ENCODE measurements at regions not wholly inside any gene's neighbourhood (a gene's known extent, or its start where the extent isn't known, plus 50 kb on each side); places are given as distances from the start of the nearest gene placed in this dataset.

- no peak for TF ChIP-seq CTCF (IDR thresholded peaks at IDR 0.05; ENCODE audit: low read depth, low read length)
- no peak for DNase-seq (ENCODE audit: low read depth in 1 of 2, low spot score in 1 of 2)
- Histone ChIP-seq H3K27me3 (no peaks in the 10 kb centered on the region), H3K36me3 (no peaks in the 10 kb centered on the region), H3K4me3 (no peak overlapping the region), H3K4me1 (ENCODE audit: low read depth) (no peaks in the 10 kb centered on the region), H3K27ac (no peak overlapping the region), H3K9me3 (ENCODE audit: low read depth) (no peaks in the 10 kb centered on the region)
These were observed 708.6 kb upstream of the TMEM132C start for GRCh38 chr12:127558361-127558760.

- no peak for TF ChIP-seq CTCF (IDR thresholded peaks at IDR 0.05; ENCODE audit: low read depth, low read length)
- Histone ChIP-seq H3K9me3 (ENCODE audit: low read depth) (no peaks in the 10 kb centered on the region), H3K27ac (no peak overlapping the region), H3K27me3 (no peaks in the 10 kb centered on the region), H3K4me3 (no peak overlapping the region), H3K4me1 (ENCODE audit: low read depth) (no peaks in the 10 kb centered on the region), H3K36me3 (no peaks in the 10 kb centered on the region)
- peak; percentile 8 to 44 for DNase-seq (ENCODE audit: low read depth in 1 of 2, low spot score in 1 of 2)
These were observed 707.5 kb upstream of the TMEM132C start for GRCh38 chr12:127559349-127560040.

- no peaks in the 10 kb centered on the region for H3K36me3 ChIP-seq
- DNase-seq (ENCODE audit: low read depth in 1 of 2, low spot score in 1 of 2) = no peak
- no peaks in the 10 kb centered on the region for H3K27me3 ChIP-seq
- no peaks in the 10 kb centered on the region for H3K4me1 ChIP-seq (ENCODE audit: low read depth)
- H3K9me3 ChIP-seq (ENCODE audit: low read depth) = no peaks in the 10 kb centered on the region
- TF ChIP-seq CTCF (IDR thresholded peaks at IDR 0.05; ENCODE audit: low read depth, low read length) = no peak
- H3K27ac ChIP-seq = no peak overlapping the region
- H3K4me3 ChIP-seq = no peak overlapping the region
These were observed 706.9 kb upstream of the TMEM132C start for GRCh38 chr12:127560041-127560478.

GRCh38 chr12:127562816-127563215 lies 704.2 kb upstream of the TMEM132C start:
- H3K27me3 ChIP-seq = no peaks in the 10 kb centered on the region
- no peaks in the 10 kb centered on the region for H3K36me3 ChIP-seq
- H3K4me1 ChIP-seq (ENCODE audit: low read depth) = no peaks in the 10 kb centered on the region
- H3K27ac ChIP-seq = no peak overlapping the region
- no peaks in the 10 kb centered on the region for H3K9me3 ChIP-seq (ENCODE audit: low read depth)
- TF ChIP-seq CTCF (IDR thresholded peaks at IDR 0.05; ENCODE audit: low read depth, low read length) = no peak
- DNase-seq (ENCODE audit: low read depth in 1 of 2, low spot score in 1 of 2) = no peak
- H3K4me3 ChIP-seq = no peak overlapping the region

GRCh38 chr12:127565241-127565640 lies 701.7 kb upstream of the TMEM132C start:
- no peak overlapping the region for H3K27ac ChIP-seq
- no peak for TF ChIP-seq CTCF (IDR thresholded peaks at IDR 0.05; ENCODE audit: low read depth, low read length)
- DNase-seq (ENCODE audit: low read depth in 1 of 2, low spot score in 1 of 2) = no peak
- H3K4me1 ChIP-seq (ENCODE audit: low read depth) = no peaks in the 10 kb centered on the region
- no peak overlapping the region for H3K4me3 ChIP-seq
- no peaks in the 10 kb centered on the region for H3K9me3 ChIP-seq (ENCODE audit: low read depth)
- no peaks in the 10 kb centered on the region for H3K36me3 ChIP-seq
- no peaks in the 10 kb centered on the region for H3K27me3 ChIP-seq
